SK-N-MC (cell line): ENCODE measurements at regions not wholly inside any gene's neighbourhood (a gene's known extent, or its start where the extent isn't known, plus 50 kb on each side); places are given as distances from the start of the nearest gene placed in this dataset.

Source experiments
- EZH2 ChIP-seq: fragments of 200-600 bp; sonication (generic); IDR thresholded peaks from one replicate; pipeline ENCODE4 v1.6.1; 2017; ENCODE audit warnings: antibody characterized with exemption
- FOXP2 ChIP-seq: optimal IDR thresholded peaks from 2 replicates; pipeline ENCODE3; 2011; ENCODE audit warnings: mild to moderate bottlenecking, moderate library complexity; ENCODE audit not compliant: insufficient read depth; ENCODE audit errors: extremely low read length, control extremely low read depth
- POLR2AphosphoS5 ChIP-seq: IDR thresholded peaks from 2 replicates; pipeline ENCODE4 v1.6.1; 2012; ENCODE audit warnings: mild to moderate bottlenecking, low read depth, low read length, borderline replicate concordance

DNA sequence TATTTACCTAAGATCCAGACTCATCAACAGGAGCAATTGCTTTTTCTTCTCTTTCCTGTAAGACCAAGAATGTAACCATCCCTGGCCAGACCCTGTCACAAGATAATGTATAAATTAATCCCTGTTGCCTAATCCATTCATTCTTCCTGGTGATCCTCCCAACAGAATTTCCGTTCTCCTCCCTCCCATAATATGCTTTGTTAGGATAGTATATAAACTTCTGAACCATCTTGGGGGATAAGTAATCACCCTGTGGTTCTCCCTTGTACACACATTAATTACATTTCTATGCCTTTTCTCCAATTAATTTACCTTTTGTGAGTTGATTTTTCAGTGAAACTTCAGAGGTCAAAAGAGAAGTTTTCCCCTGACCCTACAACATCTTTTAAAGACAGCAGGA lies 76.2 kb upstream of the RASSF8 start:
- TF ChIP-seq EZH2 (no peak), POLR2AphosphoS5 (no peak), FOXP2 (no peak)
